ENCODE measurements at regions not wholly inside any gene's neighbourhood (a gene's known extent, or its start where the extent isn't known, plus 50 kb on each side); places are given as distances from the start of the nearest gene placed in this dataset.

DNA sequence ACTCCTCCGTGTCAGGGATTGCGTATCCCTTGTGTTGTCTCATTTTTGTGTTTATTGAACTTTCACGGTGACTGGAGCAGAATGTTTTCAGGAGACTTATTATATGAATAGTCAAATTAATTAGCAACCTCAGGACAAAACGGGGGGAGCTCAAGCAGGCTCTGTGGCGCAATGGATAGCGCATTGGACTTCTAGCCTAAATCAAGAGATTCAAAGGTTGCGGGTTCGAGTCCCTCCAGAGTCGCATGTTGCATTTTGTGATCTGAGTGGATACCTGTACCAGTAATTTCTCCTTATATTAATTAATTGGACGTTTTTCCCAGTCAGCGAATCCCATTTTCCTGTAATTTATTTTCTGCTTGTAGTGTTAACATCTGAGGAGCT lies 89.1 kb upstream of the ZNF184 start:
- TF ChIP-seq EZH2 (IDR thresholded peaks at IDR 0.05; ENCODE audit: low read depth, unreplicated experiment): no peak
- TF ChIP-seq ZNF331 (CRISPR knock-in tag; IDR thresholded peaks at IDR 0.05; ENCODE audit: low read depth): no peak
- no peak for TF ChIP-seq POLR2AphosphoS5 (IDR thresholded peaks at IDR 0.05; ENCODE audit: low read depth)
- TF ChIP-seq, protein P1, sequence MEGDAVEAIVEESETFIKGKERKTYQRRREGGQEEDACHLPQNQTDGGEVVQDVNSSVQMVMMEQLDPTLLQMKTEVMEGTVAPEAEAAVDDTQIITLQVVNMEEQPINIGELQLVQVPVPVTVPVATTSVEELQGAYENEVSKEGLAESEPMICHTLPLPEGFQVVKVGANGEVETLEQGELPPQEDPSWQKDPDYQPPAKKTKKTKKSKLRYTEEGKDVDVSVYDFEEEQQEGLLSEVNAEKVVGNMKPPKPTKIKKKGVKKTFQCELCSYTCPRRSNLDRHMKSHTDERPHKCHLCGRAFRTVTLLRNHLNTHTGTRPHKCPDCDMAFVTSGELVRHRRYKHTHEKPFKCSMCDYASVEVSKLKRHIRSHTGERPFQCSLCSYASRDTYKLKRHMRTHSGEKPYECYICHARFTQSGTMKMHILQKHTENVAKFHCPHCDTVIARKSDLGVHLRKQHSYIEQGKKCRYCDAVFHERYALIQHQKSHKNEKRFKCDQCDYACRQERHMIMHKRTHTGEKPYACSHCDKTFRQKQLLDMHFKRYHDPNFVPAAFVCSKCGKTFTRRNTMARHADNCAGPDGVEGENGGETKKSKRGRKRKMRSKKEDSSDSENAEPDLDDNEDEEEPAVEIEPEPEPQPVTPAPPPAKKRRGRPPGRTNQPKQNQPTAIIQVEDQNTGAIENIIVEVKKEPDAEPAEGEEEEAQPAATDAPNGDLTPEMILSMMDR (conservative IDR thresholded peaks at IDR 0.05; ENCODE audit: low read depth in 2 of 2): no peak
- TF ChIP-seq, protein P2, sequence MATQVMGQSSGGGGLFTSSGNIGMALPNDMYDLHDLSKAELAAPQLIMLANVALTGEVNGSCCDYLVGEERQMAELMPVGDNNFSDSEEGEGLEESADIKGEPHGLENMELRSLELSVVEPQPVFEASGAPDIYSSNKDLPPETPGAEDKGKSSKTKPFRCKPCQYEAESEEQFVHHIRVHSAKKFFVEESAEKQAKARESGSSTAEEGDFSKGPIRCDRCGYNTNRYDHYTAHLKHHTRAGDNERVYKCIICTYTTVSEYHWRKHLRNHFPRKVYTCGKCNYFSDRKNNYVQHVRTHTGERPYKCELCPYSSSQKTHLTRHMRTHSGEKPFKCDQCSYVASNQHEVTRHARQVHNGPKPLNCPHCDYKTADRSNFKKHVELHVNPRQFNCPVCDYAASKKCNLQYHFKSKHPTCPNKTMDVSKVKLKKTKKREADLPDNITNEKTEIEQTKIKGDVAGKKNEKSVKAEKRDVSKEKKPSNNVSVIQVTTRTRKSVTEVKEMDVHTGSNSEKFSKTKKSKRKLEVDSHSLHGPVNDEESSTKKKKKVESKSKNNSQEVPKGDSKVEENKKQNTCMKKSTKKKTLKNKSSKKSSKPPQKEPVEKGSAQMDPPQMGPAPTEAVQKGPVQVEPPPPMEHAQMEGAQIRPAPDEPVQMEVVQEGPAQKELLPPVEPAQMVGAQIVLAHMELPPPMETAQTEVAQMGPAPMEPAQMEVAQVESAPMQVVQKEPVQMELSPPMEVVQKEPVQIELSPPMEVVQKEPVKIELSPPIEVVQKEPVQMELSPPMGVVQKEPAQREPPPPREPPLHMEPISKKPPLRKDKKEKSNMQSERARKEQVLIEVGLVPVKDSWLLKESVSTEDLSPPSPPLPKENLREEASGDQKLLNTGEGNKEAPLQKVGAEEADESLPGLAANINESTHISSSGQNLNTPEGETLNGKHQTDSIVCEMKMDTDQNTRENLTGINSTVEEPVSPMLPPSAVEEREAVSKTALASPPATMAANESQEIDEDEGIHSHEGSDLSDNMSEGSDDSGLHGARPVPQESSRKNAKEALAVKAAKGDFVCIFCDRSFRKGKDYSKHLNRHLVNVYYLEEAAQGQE (IDR thresholded peaks at IDR 0.05; ENCODE audit: unreplicated experiment): no peak
- TF ChIP-seq STAT1 (IDR thresholded peaks at IDR 0.05; ENCODE audit: unreplicated experiment): no peak
- no peak for TF ChIP-seq EZH2phosphoT487 (IDR thresholded peaks at IDR 0.05; ENCODE audit: unreplicated experiment)
- TF ChIP-seq CREB1 (CRISPR knock-in tag; IDR thresholded peaks at IDR 0.05; ENCODE audit: low read depth): no peak
- no peak for TF ChIP-seq NANOG (IDR thresholded peaks at IDR 0.05; ENCODE audit: borderline replicate concordance)
- no peak for TF ChIP-seq JUNB (IDR thresholded peaks at IDR 0.05; ENCODE audit: unreplicated experiment)
